IMR-90 (cell line): ENCODE measurements at regions not wholly inside any gene's neighbourhood (a gene's known extent, or its start where the extent isn't known, plus 50 kb on each side); places are given as distances from the start of the nearest gene placed in this dataset.
"Not testable (repeated sequence)": the region's sequence is repeated elsewhere in the genome, so short reads cannot be mapped to it uniquely, and the experiment has no call there.

Experiments
- ATAC-seq: fragments of 200-7000 bp; cut with Tn5 transposase; 2 replicates; pipeline ENCODE4 v1.9.1; 2020; ENCODE audit warnings: low read depth, mild to moderate bottlenecking, moderate library complexity
- BruUV-seq: library from RNA; stranded (reverse); fragments of 400-500 nt; replicated peaks from 2 replicates; lab custom pipeline; 2021; lab: Mats Ljungman, UMichigan
- CTCF ChIA-PET: fragments of 300-600 bp; formaldehyde crosslinking; extraction: SDS; loops from one replicate; lab custom pipeline; 2021; ENCODE audit warnings: antibody characterized with exemption; lab: Yijun Ruan, JAX
- POLR2A ChIA-PET: fragments of 300-600 bp; sonication (Branson Sonifier 250); formaldehyde crosslinking; loops from one replicate; lab custom pipeline; 2022; ENCODE audit warnings: antibody characterized with exemption; ENCODE audit not compliant: unreplicated experiment; lab: Charles Lee
- DNase-seq: peaks from one replicate; pipeline ENCODE4 v3.0.0; 2013
- H2AFZ ChIP-seq: replicated peaks from 2 replicates; pipeline ENCODE3; 2013; ENCODE audit warnings: low read length, mild to moderate bottlenecking; ENCODE audit not compliant: poor library complexity
- H2AK5ac ChIP-seq: 2 replicates; pipeline ENCODE4 v1.6.1; 2013; ENCODE audit warnings: low read depth, low read length, inconsistent platforms
- H2AK9ac ChIP-seq: replicated peaks from 2 replicates; pipeline ENCODE3; 2013; ENCODE audit warnings: mild to moderate bottlenecking, low read depth, low read length, moderate library complexity; ENCODE audit not compliant: poor library complexity
- H2BK120ac ChIP-seq: 2 replicates; pipeline ENCODE4 v1.6.1; 2013; ENCODE audit warnings: low read depth, low read length, inconsistent platforms
- H2BK15ac ChIP-seq: 3 replicates; pipeline ENCODE4 v1.6.1; 2013; ENCODE audit warnings: low read depth, low read length, inconsistent platforms
- H2BK20ac ChIP-seq: 2 replicates; pipeline ENCODE4 v1.6.1; 2013; ENCODE audit warnings: low read depth, mild to moderate bottlenecking, inconsistent platforms, low read length, moderate library complexity
- H2BK5ac ChIP-seq: 2 replicates; pipeline ENCODE4 v1.6.1; 2013; ENCODE audit warnings: mild to moderate bottlenecking, low read depth, low read length, inconsistent platforms; ENCODE audit not compliant: poor library complexity, severe bottlenecking
- H3K14ac ChIP-seq: replicated peaks from 2 replicates; pipeline ENCODE4 v1.6.1; 2013; ENCODE audit warnings: low read depth, low read length, inconsistent platforms
- H3K18ac ChIP-seq: 2 replicates; pipeline ENCODE4 v1.6.1; 2013; ENCODE audit warnings: low read depth, low read length, control low read depth
- H3K23ac ChIP-seq: 2 replicates; pipeline ENCODE4 v1.6.1; 2013; ENCODE audit warnings: low read depth, low read length, inconsistent platforms
- H3K27ac ChIP-seq: 2 replicates; pipeline ENCODE4 v1.5.1; 2013; ENCODE audit warnings: mild to moderate bottlenecking, control low read depth, low read length; ENCODE audit not compliant: insufficient read depth
- H3K27me3 ChIP-seq: 2 replicates; pipeline ENCODE4 v1.6.1; 2013; ENCODE audit warnings: low read length; ENCODE audit not compliant: control insufficient read depth, insufficient read depth
- H3K36me3 ChIP-seq: 2 replicates; pipeline ENCODE4 v1.6.1; 2013; ENCODE audit warnings: low read length, mixed read lengths; ENCODE audit not compliant: control insufficient read depth, insufficient read depth
- H3K4ac ChIP-seq: 2 replicates; pipeline ENCODE4 v1.6.1; 2013; ENCODE audit warnings: low read depth, low read length, inconsistent platforms
- H3K4me1 ChIP-seq: 2 replicates; pipeline ENCODE4 v1.6.1; 2013; ENCODE audit warnings: low read length, mixed read lengths; ENCODE audit not compliant: control insufficient read depth, insufficient read depth
- H3K4me2 ChIP-seq: 2 replicates; pipeline ENCODE4 v1.6.1; 2013; ENCODE audit warnings: low read depth, mild to moderate bottlenecking, control low read depth, low read length, moderate library complexity
- H3K4me3 ChIP-seq: 2 replicates; pipeline ENCODE4 v1.5.1; 2013; ENCODE audit warnings: low read depth, mild to moderate bottlenecking, control low read depth, low read length, moderate library complexity; ENCODE audit not compliant: insufficient read depth
- H3K56ac ChIP-seq: 2 replicates; pipeline ENCODE4 v1.6.1; 2013; ENCODE audit warnings: low read length, inconsistent platforms; ENCODE audit not compliant: insufficient read depth; ENCODE audit errors: extremely low read depth
- H3K79me1 ChIP-seq, 2 experiments: 2 replicates each; pipeline ENCODE4 v1.6.1; 2013; ENCODE audit warnings: low read length in 2 of 2, inconsistent platforms in 1 of 2, low read depth in 1 of 2
- H3K9ac ChIP-seq: 2 replicates; pipeline ENCODE4 v1.6.1; 2013; ENCODE audit warnings: low read depth, low read length, control low read depth
- H3K9me1 ChIP-seq: 2 replicates; pipeline ENCODE4 v1.6.1; 2013; ENCODE audit warnings: low read length, inconsistent platforms; ENCODE audit not compliant: insufficient read depth
- H3K9me3 ChIP-seq: 2 replicates; pipeline ENCODE4 v1.6.1; 2013; ENCODE audit warnings: low read length; ENCODE audit not compliant: control insufficient read depth, insufficient read depth
- H4K20me1 ChIP-seq: 2 replicates; pipeline ENCODE4 v1.6.1; 2013; ENCODE audit warnings: low read length, inconsistent platforms; ENCODE audit not compliant: insufficient read depth
- H4K5ac ChIP-seq: 2 replicates; pipeline ENCODE4 v1.6.1; 2013; ENCODE audit warnings: mild to moderate bottlenecking, low read depth, low read length, control low read depth
- H4K8ac ChIP-seq, 2 experiments: 2 replicates each; pipeline ENCODE4 v1.6.1; 2013; ENCODE audit warnings: low read depth in 2 of 2, low read length in 2 of 2, control low read depth in 1 of 2, inconsistent platforms in 1 of 2
- H4K91ac ChIP-seq: 2 replicates; pipeline ENCODE4 v1.6.1; 2013; ENCODE audit warnings: low read depth, low read length, inconsistent platforms; ENCODE audit not compliant: insufficient read depth
- WGBS, 2 experiments: methylation state at CpG; one replicate each; pipeline versions ENCODE4 v1.1.5 to v1.1.7; 2013; ENCODE audit warnings: missing lambda C conversion rate in 2 of 2; ENCODE audit not compliant: insufficient read length in 1 of 2; ENCODE audit errors: extremely low coverage in 2 of 2; 5-methylcytosine and 5-hydroxymethylcytosine counted together
- dilution Hi-C: fragments of 300-500 bp; cut with HindIII; formaldehyde crosslinking; loops from one replicate; pipeline ENCODE4 v1.14.3; 2018; ENCODE audit warnings: low sequenced_read_pairs; ENCODE audit not compliant: unreplicated experiment
- in situ Hi-C: fragments of 300-500 bp; cut with MboI; formaldehyde crosslinking; loops from 3 replicates; pipeline ENCODE4 v1.14.3; 2019; ENCODE audit warnings: low sequenced_read_pairs, inconsistent platforms, mixed read lengths
- intact Hi-C: fragments of 100-400 bp; cut with micrococcal nuclease; formaldehyde crosslinking; loops from 2 replicates; pipeline ENCODE4 v1.10.0; 2022

- H3K36me3 ChIP-seq, CTCF ChIA-PET, H3K9me3 ChIP-seq, BruUV-seq, DNase-seq, H4K5ac ChIP-seq, H3K9me1 ChIP-seq, H3K27me3 ChIP-seq, H4K8ac ChIP-seq, H2BK20ac ChIP-seq, H2AK9ac ChIP-seq, H3K4me3 ChIP-seq, H2BK15ac ChIP-seq, H2AFZ ChIP-seq, ATAC-seq, H3K56ac ChIP-seq, H4K20me1 ChIP-seq, H3K79me1 ChIP-seq, POLR2A ChIA-PET, H3K14ac ChIP-seq, H3K18ac ChIP-seq, H2BK120ac ChIP-seq, dilution Hi-C loops, H3K23ac ChIP-seq, H2BK5ac ChIP-seq, H2AK5ac ChIP-seq, H3K4ac ChIP-seq, intact Hi-C loops, H3K27ac ChIP-seq, H3K4me1 ChIP-seq, H3K9ac ChIP-seq, H4K91ac ChIP-seq, H3K4me2 ChIP-seq, in situ Hi-C loops: not testable (repeated sequence)
- 91% methylated on average over 17 of the region's 17 CpGs; no CpG with 5 or more reads in 1 of the 2 experiments for WGBS, 2 experiments
Measured at GRCh38 chr5:34191279-34191744, 148.3 kb upstream of the C1QTNF3 start.

DNA sequence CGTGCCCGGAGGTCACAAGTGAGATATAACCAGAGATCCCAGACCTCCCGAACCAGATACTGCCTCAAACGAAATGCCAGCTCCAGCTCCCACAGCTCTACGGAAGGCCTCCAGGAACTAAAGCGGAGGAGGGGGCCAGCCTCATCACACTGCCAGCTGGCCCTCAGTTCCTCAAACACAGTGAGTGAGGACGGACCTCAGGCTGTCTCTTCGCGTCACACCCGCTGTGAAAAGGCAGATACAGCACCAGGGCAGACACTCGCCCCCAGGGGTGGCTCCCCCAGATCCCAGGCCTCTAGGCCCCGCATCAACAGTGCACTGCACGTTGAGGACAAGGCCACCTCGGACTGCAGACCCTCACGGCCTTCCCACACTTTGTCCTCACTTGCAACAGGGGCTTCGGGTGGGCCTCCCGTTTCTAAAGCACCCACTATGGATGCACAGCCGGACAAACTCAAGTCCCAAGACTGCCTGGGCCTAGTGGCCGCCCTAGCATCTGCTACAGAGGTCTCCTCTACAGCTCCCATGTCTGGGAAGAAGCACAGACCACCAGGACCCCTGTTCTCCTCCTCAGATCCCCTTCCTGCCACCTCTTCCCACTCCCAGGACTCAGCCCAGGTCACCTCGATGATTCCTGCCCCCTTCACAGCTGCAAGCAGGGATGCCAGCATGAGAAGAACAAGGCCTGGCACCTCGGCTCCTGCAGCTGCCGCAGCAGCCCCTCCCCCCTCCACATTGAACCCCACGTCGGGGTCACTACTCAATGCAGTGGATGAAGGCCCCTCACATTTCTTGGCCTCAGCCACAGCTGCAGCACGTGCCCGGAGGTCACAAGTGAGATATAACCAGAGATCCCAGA, 149.3 kb upstream of the C1QTNF3 start:
- H3K27me3 ChIP-seq, H3K9ac ChIP-seq, H3K18ac ChIP-seq, H3K56ac ChIP-seq, H3K14ac ChIP-seq, POLR2A ChIA-PET, dilution Hi-C loops, H3K27ac ChIP-seq, H3K23ac ChIP-seq, H3K4me1 ChIP-seq, H3K9me1 ChIP-seq, H4K5ac ChIP-seq, H3K9me3 ChIP-seq, H2BK120ac ChIP-seq, H3K4ac ChIP-seq, H3K36me3 ChIP-seq, CTCF ChIA-PET, H4K8ac ChIP-seq, H4K20me1 ChIP-seq, intact Hi-C loops, H3K4me3 ChIP-seq, H2BK5ac ChIP-seq, H2BK15ac ChIP-seq, H2AFZ ChIP-seq, H2AK9ac ChIP-seq, in situ Hi-C loops, DNase-seq, H2AK5ac ChIP-seq, ATAC-seq, H2BK20ac ChIP-seq, H4K91ac ChIP-seq, BruUV-seq, H3K79me1 ChIP-seq, H3K4me2 ChIP-seq: not testable (repeated sequence)
- 73% methylated on average over 21 of the region's 26 CpGs; no CpG with 5 or more reads in 1 of the 2 experiments for WGBS, 2 experiments
